GM19463 (cell line): ENCODE measurements at regions not wholly inside any gene's neighbourhood (a gene's known extent, or its start where the extent isn't known, plus 50 kb on each side); places are given as distances from the start of the nearest gene placed in this dataset.
"Not testable (repeated sequence)": the region's sequence is repeated elsewhere in the genome, so short reads cannot be mapped to it uniquely, and the experiment has no call there.

Experiments
- ATAC-seq: cut with Tn5 transposase; IDR thresholded peaks from one replicate; pipeline ENCODE4 v1.9.1; 2021; ENCODE audit warnings: mild to moderate bottlenecking, moderate library complexity; ENCODE audit not compliant: unreplicated experiment

GRCh38 chr2:144986691-144987090 is 466.8 kb upstream of the ZEB2 start:
- ATAC-seq = no peak

DNA sequence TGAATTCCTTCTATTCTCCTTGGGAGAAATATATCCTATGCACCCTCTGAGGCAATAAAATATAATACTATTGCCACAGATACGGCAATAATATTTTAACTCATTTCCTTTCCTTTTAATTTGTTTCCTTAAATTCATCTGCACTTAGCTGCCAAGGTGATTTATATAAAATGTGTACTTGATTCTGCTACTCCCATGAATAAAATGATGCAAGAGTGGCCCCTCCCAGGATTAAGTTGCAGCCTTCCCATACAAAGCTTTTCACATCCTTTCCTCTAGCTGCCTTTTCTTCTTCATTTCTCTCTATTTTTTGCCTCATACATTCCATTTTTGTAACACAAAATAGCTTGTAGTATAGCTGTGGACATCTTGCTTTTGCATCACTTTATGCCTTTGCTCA is 464.1 kb upstream of the ZEB2 start:
- no peak for ATAC-seq

GRCh38 chr2:144983107-144983506 is 463.2 kb upstream of the ZEB2 start:
- no peak for ATAC-seq

DNA sequence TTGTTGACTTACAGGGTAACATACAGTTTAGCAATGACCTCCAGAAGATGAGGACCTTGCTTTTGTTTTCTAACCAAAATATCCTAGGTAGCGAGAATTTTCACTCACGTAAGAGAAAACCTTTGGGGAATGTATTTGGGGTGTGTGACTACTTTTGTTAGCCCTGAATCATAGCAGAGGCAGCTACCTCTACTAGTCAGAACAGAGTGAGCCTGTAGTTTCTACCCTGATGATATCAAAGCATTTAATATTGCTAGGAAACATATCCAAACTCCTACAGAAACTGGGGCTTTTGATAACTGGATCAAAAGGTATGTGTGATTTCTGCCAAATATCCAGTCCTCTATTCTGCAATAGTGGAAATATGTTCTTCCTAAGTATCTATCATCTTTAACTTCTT is 462.6 kb upstream of the ZEB2 start:
- ATAC-seq = no peak

- ATAC-seq = no peak
These were observed 456.0 kb upstream of the ZEB2 start for GRCh38 chr2:144975881-144976280.

DNA sequence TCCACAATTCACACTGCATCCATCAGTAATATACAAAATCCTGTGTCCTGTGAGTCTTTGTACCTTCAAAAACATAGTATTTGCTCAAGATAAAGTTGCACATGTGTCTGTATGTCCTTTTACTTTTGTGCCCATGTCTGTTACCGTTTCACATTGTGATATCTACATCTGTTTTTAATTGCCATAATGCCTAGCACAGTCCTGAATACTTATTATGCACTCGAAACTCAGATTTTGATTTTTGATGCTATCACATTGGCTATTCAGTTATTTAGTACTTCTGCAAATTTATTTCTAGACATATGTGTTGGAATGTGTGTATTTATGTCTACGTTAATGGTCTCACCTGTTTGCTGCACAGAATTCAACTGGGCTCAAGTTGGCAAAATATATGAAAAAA is 452.8 kb upstream of the ZEB2 start:
- ATAC-seq = no peak

- no peak for ATAC-seq
These were observed 451.9 kb upstream of the ZEB2 start for GRCh38 chr2:144971786-144972335.

- not testable (repeated sequence) for ATAC-seq
These were observed 450.5 kb upstream of the ZEB2 start for GRCh38 chr2:144970410-144970809.

- not testable (repeated sequence) for ATAC-seq
These were observed 449.6 kb upstream of the ZEB2 start for GRCh38 chr2:144969564-144969963.

- ATAC-seq = no peak
These were observed 448.0 kb upstream of the ZEB2 start for GRCh38 chr2:144967961-144968360.

- no peak for ATAC-seq
These were observed 445.3 kb upstream of the ZEB2 start for GRCh38 chr2:144965172-144965571.

- no peak for ATAC-seq
These were observed 443.1 kb upstream of the ZEB2 start for GRCh38 chr2:144963031-144963430.

- ATAC-seq = no peak
These were observed 439.5 kb upstream of the ZEB2 start for GRCh38 chr2:144959416-144959815.

GRCh38 chr2:144950899-144951560 is 431.1 kb upstream of the ZEB2 start:
- ATAC-seq = no peak

DNA sequence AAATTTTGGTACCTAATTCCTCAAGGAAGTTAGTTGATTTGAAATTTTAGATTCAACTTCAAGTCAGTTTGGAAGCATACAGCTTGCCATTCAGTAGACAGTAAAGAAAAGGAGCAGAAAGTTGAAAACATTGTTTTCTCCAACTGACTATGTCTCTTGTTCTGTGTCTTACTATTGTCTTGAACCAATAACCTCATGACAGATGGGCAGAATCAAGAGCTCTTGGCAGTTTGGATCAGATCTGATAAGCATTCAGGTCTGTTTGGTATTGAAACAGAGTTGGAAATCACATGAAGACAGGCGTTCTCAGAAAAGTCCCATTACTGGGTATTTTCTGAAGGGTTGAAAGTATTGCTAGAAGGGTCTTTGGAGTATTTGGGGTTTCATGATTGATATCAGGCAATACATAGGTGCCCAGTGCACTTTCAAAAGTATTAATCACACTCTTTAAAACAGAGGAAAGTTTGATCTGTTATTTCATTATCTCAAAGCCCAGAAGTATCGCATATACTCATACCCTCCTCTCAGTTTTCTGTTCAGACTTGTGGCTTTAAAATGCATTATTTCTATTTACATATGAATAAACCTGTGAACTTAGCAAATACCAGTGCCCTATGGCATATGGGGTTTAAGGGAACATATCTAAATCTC is 428.4 kb upstream of the ZEB2 start:
- ATAC-seq = no peak

- no peak for ATAC-seq
These were observed 427.8 kb upstream of the ZEB2 start for GRCh38 chr2:144947709-144948037.

DNA sequence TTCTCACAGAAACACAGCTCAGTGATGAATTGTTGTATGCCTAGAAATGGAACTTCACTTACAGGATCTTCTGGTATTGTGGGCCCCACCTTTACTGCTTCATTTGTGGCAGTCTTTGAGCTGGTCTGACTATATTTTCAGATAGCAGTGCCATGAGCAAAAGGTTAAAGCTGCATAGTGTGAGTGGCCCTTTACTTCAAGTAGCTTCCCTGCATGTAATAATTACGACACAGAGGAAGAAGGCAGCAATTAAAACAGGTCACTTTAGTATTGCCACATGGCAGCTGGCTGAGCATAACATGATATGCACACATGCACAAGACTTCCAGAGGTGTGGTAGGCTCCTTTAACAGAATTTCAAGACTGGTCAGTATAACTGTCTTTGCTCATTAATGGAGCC is 426.3 kb upstream of the ZEB2 start:
- ATAC-seq = no peak

DNA sequence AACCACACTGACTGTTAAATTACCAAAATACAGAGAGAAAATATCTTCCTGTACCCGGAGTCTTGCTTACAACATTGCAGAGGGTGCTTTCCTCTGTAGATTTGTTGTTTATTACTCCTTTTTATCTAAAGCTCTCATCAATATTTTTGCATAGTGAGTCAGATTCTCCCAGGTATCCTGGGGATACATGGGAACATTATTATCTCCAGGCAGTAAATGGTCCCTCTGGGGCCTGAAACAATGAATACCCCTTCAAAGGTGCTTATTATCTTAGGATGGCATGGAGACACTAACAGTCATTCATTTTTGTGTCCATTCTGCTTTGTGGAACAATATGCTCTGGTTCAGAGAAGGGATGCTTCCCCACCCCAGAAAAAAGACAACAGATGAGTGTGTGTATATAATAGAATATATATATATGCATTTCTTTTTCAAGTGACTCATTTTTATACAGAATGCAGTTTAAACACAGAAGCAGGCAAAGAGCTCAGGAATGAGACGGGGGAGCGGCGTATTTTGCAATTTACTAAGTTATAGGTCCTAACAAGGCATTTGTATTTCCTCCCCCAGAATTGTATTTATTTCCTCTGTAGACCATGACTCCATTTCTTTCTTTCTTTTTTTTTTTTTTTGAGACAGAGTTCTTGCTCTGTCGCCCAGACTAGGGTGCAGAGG is 424.8 kb upstream of the ZEB2 start:
- no peak for ATAC-seq

DNA sequence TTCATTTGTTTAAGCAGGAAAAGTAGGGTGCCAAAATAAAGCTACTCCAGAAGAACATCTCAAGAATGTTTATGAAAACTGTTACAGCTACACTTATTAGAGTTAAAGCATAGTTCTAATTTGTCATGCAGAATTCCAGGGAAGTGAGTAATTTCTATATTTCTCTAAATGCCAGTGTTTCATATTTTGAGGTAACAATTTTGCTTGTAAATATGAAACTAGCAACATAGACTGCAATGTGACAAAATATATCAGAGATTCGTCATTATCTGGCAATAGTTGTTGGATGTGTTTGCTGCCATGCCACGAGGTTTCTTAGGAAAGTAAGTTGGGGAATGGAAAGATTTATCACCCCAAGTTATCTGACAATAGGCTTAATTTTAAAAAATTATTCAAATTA is 424.1 kb upstream of the ZEB2 start:
- ATAC-seq = no peak

GRCh38 chr2:144943293-144943941 is 423.5 kb upstream of the ZEB2 start:
- ATAC-seq = no peak

GRCh38 chr2:144942516-144943256 is 422.8 kb upstream of the ZEB2 start:
- ATAC-seq = no peak
